Trophoblast cell (in vitro differentiated cells and primary cell): ENCODE measurements at regions not wholly inside any gene's neighbourhood (a gene's known extent, or its start where the extent isn't known, plus 50 kb on each side); places are given as distances from the start of the nearest gene placed in this dataset.
"Not testable (repeated sequence)": the region's sequence is repeated elsewhere in the genome, so short reads cannot be mapped to it uniquely, and the experiment has no call there.

Experiments
- DNase-seq, 2 donors: peaks; one replicate each; pipeline ENCODE4 v3.0.0-alpha.2; 2016
- H2AFZ ChIP-seq: 2 replicates; pipeline ENCODE4 v1.6.1; 2013; ENCODE audit warnings: low read length, moderate library complexity, mild to moderate bottlenecking; ENCODE audit not compliant: insufficient read depth, poor library complexity
- H2AK5ac ChIP-seq: 2 replicates; pipeline ENCODE4 v1.6.1; 2013; ENCODE audit warnings: mild to moderate bottlenecking, low read length
- H2BK120ac ChIP-seq: 2 replicates; pipeline ENCODE4 v1.6.1; 2013; ENCODE audit warnings: low read length, mild to moderate bottlenecking, moderate library complexity; ENCODE audit not compliant: insufficient read depth, poor library complexity
- H2BK12ac ChIP-seq: 2 replicates; pipeline ENCODE4 v1.6.1; 2013; ENCODE audit warnings: mild to moderate bottlenecking, low read length, moderate library complexity
- H2BK5ac ChIP-seq: 2 replicates; pipeline ENCODE4 v1.6.1; 2013; ENCODE audit warnings: low read length, low read depth, moderate library complexity, mild to moderate bottlenecking; ENCODE audit not compliant: poor library complexity
- H3K14ac ChIP-seq: 2 replicates; pipeline ENCODE4 v1.6.1; 2013; ENCODE audit warnings: mild to moderate bottlenecking, low read length
- H3K18ac ChIP-seq: 2 replicates; pipeline ENCODE4 v1.6.1; 2013; ENCODE audit warnings: mild to moderate bottlenecking, low read length
- H3K23ac ChIP-seq: 2 replicates; pipeline ENCODE4 v1.6.1; 2013; ENCODE audit warnings: low read length
- H3K27ac ChIP-seq: 2 replicates; pipeline ENCODE4 v1.5.1; 2013; ENCODE audit warnings: low read depth, mild to moderate bottlenecking, inconsistent platforms, low read length, moderate library complexity
- H3K27me3 ChIP-seq: 2 replicates; pipeline ENCODE4 v1.6.1; 2013; ENCODE audit warnings: inconsistent platforms, mild to moderate bottlenecking, low read length, moderate library complexity; ENCODE audit not compliant: insufficient read depth
- H3K36me3 ChIP-seq, 2 experiments: 1 replicate in 1 of 2; 2 replicates in 1 of 2; pipeline ENCODE4 v1.6.1; 2013; ENCODE audit warnings: low read length in 2 of 2, mild to moderate bottlenecking in 2 of 2, moderate library complexity in 1 of 2; ENCODE audit not compliant: insufficient read depth in 2 of 2, control insufficient read depth in 1 of 2
- H3K4ac ChIP-seq: 2 replicates; pipeline ENCODE4 v1.6.1; 2013; ENCODE audit warnings: low read depth, mild to moderate bottlenecking, low read length, moderate library complexity
- H3K4me1 ChIP-seq, 2 experiments: 1 replicate in 1 of 2; 2 replicates in 1 of 2; pipeline ENCODE4 v1.6.1; 2013; ENCODE audit warnings: low read length in 2 of 2, mild to moderate bottlenecking in 2 of 2, moderate library complexity in 1 of 2; ENCODE audit not compliant: insufficient read depth in 2 of 2, control insufficient read depth in 1 of 2
- H3K4me2 ChIP-seq: 2 replicates; pipeline ENCODE4 v1.6.1; 2013; ENCODE audit warnings: inconsistent platforms, mild to moderate bottlenecking, low read length, moderate library complexity
- H3K4me3 ChIP-seq: 2 replicates; pipeline ENCODE4 v1.5.1; 2013; ENCODE audit warnings: mild to moderate bottlenecking, low read depth, low read length, inconsistent platforms
- H3K79me1 ChIP-seq: one replicate; pipeline ENCODE4 v1.6.1; 2013; ENCODE audit warnings: low read length
- H3K79me2 ChIP-seq: 2 replicates; pipeline ENCODE4 v1.6.1; 2013; ENCODE audit warnings: low read length, mild to moderate bottlenecking; ENCODE audit not compliant: control insufficient read depth, insufficient read depth, poor library complexity
- H3K9ac ChIP-seq: 2 replicates; pipeline ENCODE4 v1.6.1; 2013; ENCODE audit warnings: mild to moderate bottlenecking, low read length
- H3K9me3 ChIP-seq: 2 replicates; pipeline ENCODE4 v1.6.1; 2013; ENCODE audit warnings: low read depth, mild to moderate bottlenecking, control low read depth, inconsistent platforms, low read length; ENCODE audit not compliant: insufficient read depth
- H4K12ac ChIP-seq: 2 replicates; pipeline ENCODE4 v1.6.1; 2013; ENCODE audit warnings: low read depth, mild to moderate bottlenecking, low read length, moderate library complexity
- H4K8ac ChIP-seq: 2 replicates; pipeline ENCODE4 v1.6.1; 2013; ENCODE audit warnings: low read depth, mild to moderate bottlenecking, low read length, moderate library complexity
- H4K91ac ChIP-seq: one replicate; pipeline ENCODE4 v1.6.1; 2013; ENCODE audit warnings: low read depth, mild to moderate bottlenecking, low read length, moderate library complexity
- WGBS: extraction: QIAGEN DNeasy Blood & Tissue Kit; methylation state at CpG from one replicate; pipeline ENCODE4 v1.1.7; 2013; ENCODE audit warnings: missing lambda C conversion rate; ENCODE audit not compliant: insufficient read length, insufficient coverage; ENCODE audit errors: extremely low coverage; 5-methylcytosine and 5-hydroxymethylcytosine counted together

GRCh38 chr9:96149533-96150280 lies 152.3 kb downstream of the HSD17B3 start:
- no peak overlapping the region for H3K4me3 ChIP-seq
- H3K79me1 ChIP-seq, result no peaks in the 10 kb centered on the region
- H3K4me1 ChIP-seq, result no peaks in the 10 kb centered on the region
- H4K8ac ChIP-seq, result no peak overlapping the region
- H3K79me2 ChIP-seq, result no peaks in the 10 kb centered on the region
- H3K14ac ChIP-seq, result no peak overlapping the region
- H4K91ac ChIP-seq, result no peak overlapping the region
- no peak overlapping the region for H3K4ac ChIP-seq
- H4K12ac ChIP-seq, result no peak overlapping the region
- H3K27ac ChIP-seq, result no peak overlapping the region
- H3K9ac ChIP-seq, result no peak overlapping the region
- DNase-seq, result no peak
- no peak overlapping the region for H2BK120ac ChIP-seq
- H2BK5ac ChIP-seq, result no peak overlapping the region
- WGBS, result no CpG with 5 or more reads among the region's 13 CpGs
- no peak overlapping the region for H3K23ac ChIP-seq
- no peak overlapping the region for H3K4me2 ChIP-seq
- no peak overlapping the region for H3K18ac ChIP-seq
- H2AK5ac ChIP-seq, result no peak overlapping the region
- H2AFZ ChIP-seq, result no peak overlapping the region
- no peak overlapping the region for H2BK12ac ChIP-seq
- no peaks in the 10 kb centered on the region for H3K27me3 ChIP-seq
- peaks cover 1% of the 10 kb centered on the region for H3K9me3 ChIP-seq
- H3K36me3 ChIP-seq, result no peaks in the 10 kb centered on the region

- Histone ChIP-seq H3K79me2 (peaks cover 1% of the 10 kb centered on the region), H3K4me2 (no peak overlapping the region), H4K91ac (no peak overlapping the region), H3K9me3 (peaks cover 1% of the 10 kb centered on the region), H2BK5ac (no peak overlapping the region), H2BK120ac (no peak overlapping the region), H3K14ac (no peak overlapping the region), H3K36me3 (no peaks in the 10 kb centered on the region), H2AFZ (no peak overlapping the region), H3K9ac (no peak overlapping the region), H3K4ac (no peak overlapping the region), H3K4me3 (no peak overlapping the region), H3K23ac (no peak overlapping the region), H3K79me1 (no peaks in the 10 kb centered on the region), H3K4me1 (no peaks in the 10 kb centered on the region), H3K18ac (no peak overlapping the region), H4K12ac (no peak overlapping the region), H2AK5ac (no peak overlapping the region), H4K8ac (no peak overlapping the region), H2BK12ac (no peak overlapping the region), H3K27me3 (no peaks in the 10 kb centered on the region), H3K27ac (no peak overlapping the region)
- no CpG with 5 or more reads among the region's 8 CpGs for WGBS
- DNase-seq, result no peak
These were observed 153.1 kb downstream of the HSD17B3 start for GRCh38 chr9:96148634-96149532.

GRCh38 chr9:96147029-96147428 lies 154.9 kb downstream of the HSD17B3 start:
- not testable (repeated sequence) for DNase-seq

GRCh38 chr9:96141666-96142065 lies 160.3 kb downstream of the HSD17B3 start:
- peaks cover 1% of the 10 kb centered on the region for H3K79me2 ChIP-seq
- H2BK12ac ChIP-seq, result no peak overlapping the region
- WGBS, result no CpG with 5 or more reads among the region's 5 CpGs
- no peak overlapping the region for H4K8ac ChIP-seq
- no peak overlapping the region for H4K12ac ChIP-seq
- H3K36me3 ChIP-seq, result no peaks in the 10 kb centered on the region
- H3K23ac ChIP-seq, result no peak overlapping the region
- H3K4me3 ChIP-seq, result no peak overlapping the region
- H3K4me2 ChIP-seq, result no peak overlapping the region
- no peak overlapping the region for H2BK5ac ChIP-seq
- no peak overlapping the region for H2AFZ ChIP-seq
- H3K14ac ChIP-seq, result no peak overlapping the region
- H3K9me3 ChIP-seq, result no peaks in the 10 kb centered on the region
- no peaks in the 10 kb centered on the region for H3K4me1 ChIP-seq
- no peak overlapping the region for H4K91ac ChIP-seq
- no peak overlapping the region for H2BK120ac ChIP-seq
- no peak overlapping the region for H3K27ac ChIP-seq
- DNase-seq, result no peak
- no peak overlapping the region for H3K4ac ChIP-seq
- no peak overlapping the region for H3K18ac ChIP-seq
- H3K9ac ChIP-seq, result no peak overlapping the region
- no peak overlapping the region for H2AK5ac ChIP-seq
- no peaks in the 10 kb centered on the region for H3K79me1 ChIP-seq
- H3K27me3 ChIP-seq, result no peaks in the 10 kb centered on the region

More at GRCh38 chr9:96147029-96147428, 154.9 kb downstream of the HSD17B3 start:
- H2BK5ac ChIP-seq, H3K27me3 ChIP-seq, H4K8ac ChIP-seq, H3K9me3 ChIP-seq, H2AFZ ChIP-seq, H3K23ac ChIP-seq, H2BK12ac ChIP-seq, H3K4ac ChIP-seq, H4K91ac ChIP-seq, H3K18ac ChIP-seq, H3K36me3 ChIP-seq, H2AK5ac ChIP-seq, H3K79me2 ChIP-seq, H4K12ac ChIP-seq, H3K4me3 ChIP-seq, H3K27ac ChIP-seq, H3K9ac ChIP-seq, H3K4me2 ChIP-seq, H3K14ac ChIP-seq, H3K4me1 ChIP-seq, H2BK120ac ChIP-seq, H3K79me1 ChIP-seq: not testable (repeated sequence)
- no CpG with 5 or more reads among the region's 11 CpGs for WGBS
